SU-DHL-6 (cell line): ENCODE measurements at regions not wholly inside any gene's neighbourhood (a gene's known extent, or its start where the extent isn't known, plus 50 kb on each side); places are given as distances from the start of the nearest gene placed in this dataset.
A peak's percentile ranks its signal among the peaks of the same experiment; 100 is the strongest.

Experiments
- H2AFZ ChIP-seq: fragments of 200-600 bp; sonication (generic); 2 replicates; pipeline ENCODE4 v1.6.1; 2014; ENCODE audit warnings: low read depth, mild to moderate bottlenecking, moderate library complexity, mixed read lengths, antibody characterized with exemption, low read length; ENCODE audit not compliant: severe bottlenecking
- H3F3A ChIP-seq: fragments of 200-600 bp; shearing (Covaris generic); 2 replicates; pipeline ENCODE4 v1.6.0; 2016; ENCODE audit warnings: antibody characterized with exemption, mild to moderate bottlenecking; ENCODE audit not compliant: insufficient read depth
- H3K27ac ChIP-seq: fragments of 200-600 bp; sonication (generic); 2 replicates; pipeline ENCODE4 v1.5.1; 2016; ENCODE audit warnings: low read depth, mild to moderate bottlenecking, low read length, moderate library complexity, mixed read lengths
- H3K27me3 ChIP-seq: fragments of 200-600 bp; sonication (generic), shearing (Covaris generic); 2 replicates; pipeline ENCODE4 v1.6.0; 2014; ENCODE audit warnings: mild to moderate bottlenecking, low read length
- H3K36me3 ChIP-seq: fragments of 200-600 bp; sonication (generic); 2 replicates; pipeline ENCODE4 v1.6.1; 2014; ENCODE audit warnings: mild to moderate bottlenecking, low read length, mixed read lengths
- H3K4me2 ChIP-seq: fragments of 300-600, 200-600 bp; shearing (Covaris generic), sonication (generic); 2 replicates; pipeline ENCODE4 v1.6.0; 2014; ENCODE audit warnings: low read length, low read depth, mild to moderate bottlenecking; ENCODE audit not compliant: poor library complexity, severe bottlenecking
- H3K4me3 ChIP-seq: fragments of 200-600 bp; sonication (generic); 2 replicates; pipeline ENCODE4 v1.5.1; 2014; ENCODE audit warnings: antibody characterized with exemption, low read length, mild to moderate bottlenecking, mixed read lengths; ENCODE audit not compliant: insufficient read depth, poor library complexity, severe bottlenecking
- H3K79me2 ChIP-seq: fragments of 200-600 bp; sonication (generic); 2 replicates; pipeline ENCODE4 v1.6.1; 2014; ENCODE audit warnings: mild to moderate bottlenecking, low read length, moderate library complexity; ENCODE audit not compliant: insufficient read depth
- H3K9ac ChIP-seq: fragments of 200-600 bp; sonication (generic); 2 replicates; pipeline ENCODE4 v1.7.0; 2014; ENCODE audit warnings: mild to moderate bottlenecking, low read length
- H3K9me2 ChIP-seq: fragments of 200-600 bp; sonication (generic); replicated peaks from 2 replicates; pipeline ENCODE4 v1.6.1; 2014; ENCODE audit warnings: low read length; ENCODE audit not compliant: insufficient read depth
- H3K9me3 ChIP-seq: fragments of 200-600 bp; sonication (generic); 2 replicates; pipeline ENCODE4 v1.6.1; 2014; ENCODE audit warnings: low read length, mixed read lengths; ENCODE audit not compliant: insufficient read depth
- H4K20me1 ChIP-seq: fragments of 200-600 bp; sonication (generic); 2 replicates; pipeline ENCODE4 v1.6.1; 2014; ENCODE audit warnings: low read depth, mild to moderate bottlenecking, antibody characterized with exemption, low read length, moderate library complexity, mixed read lengths
- EZH2phosphoT487 ChIP-seq: fragments of 200-600 bp; sonication (generic), shearing (Covaris generic); conservative IDR thresholded peaks from 2 replicates; pipeline ENCODE4 v1.6.1; 2018; ENCODE audit warnings: mild to moderate bottlenecking, antibody characterized with exemption, low read length, moderate library complexity, mixed read lengths
- TF ChIP-seq, protein P1 (sequence below): fragments of 200-600 bp; sonication (generic); IDR thresholded peaks from one replicate; pipeline ENCODE4 v1.5.1; 2017; ENCODE audit warnings: antibody characterized with exemption, mild to moderate bottlenecking, low read length, moderate library complexity; ENCODE audit not compliant: insufficient read depth, poor library complexity, severe bottlenecking

DNA sequence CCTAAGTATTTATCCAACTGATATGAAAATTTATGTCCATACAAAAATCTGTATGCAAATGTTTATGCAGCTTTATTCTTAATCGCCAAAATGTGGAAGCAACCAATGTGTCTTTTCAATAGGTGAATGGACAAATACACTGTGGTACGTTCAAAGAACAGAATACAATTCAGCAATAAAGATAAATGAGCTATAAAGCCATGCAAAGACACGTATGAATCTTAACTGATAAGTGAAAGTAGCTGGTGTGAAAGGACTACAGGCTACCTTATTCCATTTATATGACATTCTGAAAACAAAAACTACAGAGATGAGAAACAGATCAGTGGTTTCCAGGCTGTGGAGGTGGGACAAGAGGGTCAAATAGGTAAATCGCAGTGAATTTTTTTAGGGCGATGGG lies 419.6 kb upstream of the B3GALT2 start:
- Histone ChIP-seq H3K36me3 (no peaks in the 10 kb centered on the region), H3K9me3 (no peaks in the 10 kb centered on the region), H3K4me2 (no peak overlapping the region), H3F3A (no peaks in the 10 kb centered on the region), H3K27ac (no peak overlapping the region), H3K79me2 (no peaks in the 10 kb centered on the region), H4K20me1 (no peaks in the 10 kb centered on the region), H3K9me2 (no peaks in the 10 kb centered on the region), H2AFZ (no peak overlapping the region), H3K9ac (no peak overlapping the region), H3K27me3 (no peaks in the 10 kb centered on the region), H3K4me3 (no peak overlapping the region)
- TF ChIP-seq EZH2phosphoT487, result no peak
- TF ChIP-seq, protein P1, sequence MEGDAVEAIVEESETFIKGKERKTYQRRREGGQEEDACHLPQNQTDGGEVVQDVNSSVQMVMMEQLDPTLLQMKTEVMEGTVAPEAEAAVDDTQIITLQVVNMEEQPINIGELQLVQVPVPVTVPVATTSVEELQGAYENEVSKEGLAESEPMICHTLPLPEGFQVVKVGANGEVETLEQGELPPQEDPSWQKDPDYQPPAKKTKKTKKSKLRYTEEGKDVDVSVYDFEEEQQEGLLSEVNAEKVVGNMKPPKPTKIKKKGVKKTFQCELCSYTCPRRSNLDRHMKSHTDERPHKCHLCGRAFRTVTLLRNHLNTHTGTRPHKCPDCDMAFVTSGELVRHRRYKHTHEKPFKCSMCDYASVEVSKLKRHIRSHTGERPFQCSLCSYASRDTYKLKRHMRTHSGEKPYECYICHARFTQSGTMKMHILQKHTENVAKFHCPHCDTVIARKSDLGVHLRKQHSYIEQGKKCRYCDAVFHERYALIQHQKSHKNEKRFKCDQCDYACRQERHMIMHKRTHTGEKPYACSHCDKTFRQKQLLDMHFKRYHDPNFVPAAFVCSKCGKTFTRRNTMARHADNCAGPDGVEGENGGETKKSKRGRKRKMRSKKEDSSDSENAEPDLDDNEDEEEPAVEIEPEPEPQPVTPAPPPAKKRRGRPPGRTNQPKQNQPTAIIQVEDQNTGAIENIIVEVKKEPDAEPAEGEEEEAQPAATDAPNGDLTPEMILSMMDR, result no peak

DNA sequence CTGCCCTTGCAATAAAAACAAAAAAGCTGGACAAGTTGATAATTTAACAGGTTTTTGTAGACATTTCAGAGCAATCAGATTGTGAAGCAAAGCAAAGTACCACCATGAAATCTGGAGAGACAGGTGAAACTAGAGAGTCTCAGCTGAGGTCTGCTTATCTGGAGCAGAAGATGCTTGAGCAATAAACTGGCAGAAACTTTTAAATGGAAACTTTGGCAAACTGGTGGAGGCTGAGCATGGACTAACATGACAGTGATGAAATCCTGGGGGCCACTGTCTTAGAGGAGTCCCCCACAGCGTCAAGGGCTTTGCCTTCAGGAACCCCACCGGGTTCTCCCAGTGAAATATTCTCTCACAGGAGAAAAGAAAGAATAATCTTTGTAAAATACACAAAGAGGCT lies 416.3 kb upstream of the B3GALT2 start:
- no peak overlapping the region for H2AFZ ChIP-seq
- no peaks in the 10 kb centered on the region for H3K27me3 ChIP-seq
- H3K27ac ChIP-seq, result no peak overlapping the region
- no peaks in the 10 kb centered on the region for H4K20me1 ChIP-seq
- no peaks in the 10 kb centered on the region for H3K36me3 ChIP-seq
- no peaks in the 10 kb centered on the region for H3K79me2 ChIP-seq
- TF ChIP-seq, protein P1, result no peak
- TF ChIP-seq EZH2phosphoT487, result no peak
- H3K9me2 ChIP-seq, result no peaks in the 10 kb centered on the region
- no peak overlapping the region for H3K9ac ChIP-seq
- H3K4me3 ChIP-seq, result no peak overlapping the region
- H3K4me2 ChIP-seq, result no peak overlapping the region
- no peaks in the 10 kb centered on the region for H3K9me3 ChIP-seq
- no peaks in the 10 kb centered on the region for H3F3A ChIP-seq

- no peak for TF ChIP-seq EZH2phosphoT487
- TF ChIP-seq, protein P1, result no peak
- no peaks in the 10 kb centered on the region for H3K27me3 ChIP-seq
- H4K20me1 ChIP-seq, result no peaks in the 10 kb centered on the region
- no peak overlapping the region for H3K9ac ChIP-seq
- H3K9me3 ChIP-seq, result no peaks in the 10 kb centered on the region
- H3K36me3 ChIP-seq, result no peaks in the 10 kb centered on the region
- no peaks in the 10 kb centered on the region for H3K79me2 ChIP-seq
- no peak overlapping the region for H2AFZ ChIP-seq
- no peaks in the 10 kb centered on the region for H3F3A ChIP-seq
- no peak overlapping the region for H3K4me3 ChIP-seq
- no peaks in the 10 kb centered on the region for H3K9me2 ChIP-seq
- H3K4me2 ChIP-seq, result peak overlapping the region; percentile 22
- no peak overlapping the region for H3K27ac ChIP-seq
Measured at GRCh38 chr1:193593147-193593885, 406.9 kb upstream of the B3GALT2 start.
